ENCODE measurements at regions not wholly inside any gene's neighbourhood (a gene's known extent, or its start where the extent isn't known, plus 50 kb on each side); places are given as distances from the start of the nearest gene placed in this dataset.
"Not testable (repeated sequence)": the region's sequence is repeated elsewhere in the genome, so short reads cannot be mapped to it uniquely, and the experiment has no call there.

DNA sequence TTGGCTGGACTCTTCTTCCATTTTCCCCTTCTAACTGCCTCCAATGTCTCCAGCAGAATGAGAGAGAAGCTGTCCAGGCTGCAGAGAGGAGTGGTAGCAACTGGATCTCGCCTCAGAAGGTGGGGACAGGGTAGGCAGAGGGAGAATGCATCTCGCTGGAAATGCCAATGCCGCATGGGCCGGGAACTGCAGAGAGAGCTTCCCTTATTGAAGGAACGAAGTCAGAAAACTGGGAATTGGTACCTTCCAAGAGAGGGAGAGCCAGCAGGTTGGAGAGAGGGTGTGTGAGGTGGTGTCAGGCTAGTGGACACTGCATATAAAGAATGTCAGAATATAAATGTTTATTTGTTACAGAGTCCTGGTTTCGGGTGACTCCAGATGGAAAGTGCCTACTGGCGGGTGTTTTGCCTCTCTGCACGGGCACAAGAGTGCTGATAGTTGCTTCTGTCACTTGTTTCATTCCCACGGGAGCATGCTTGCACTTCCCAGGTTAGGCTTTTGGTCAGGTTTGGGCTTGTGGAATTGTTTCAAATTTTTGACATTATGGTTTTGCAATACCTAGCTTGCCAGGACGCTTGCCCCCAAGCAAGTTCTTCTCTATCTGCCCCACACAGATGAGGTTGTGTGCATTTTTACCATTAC is 156.8 kb upstream of the STS start:
- no peak for TF ChIP-seq CTCF (IDR thresholded peaks at IDR 0.05; ENCODE audit: low read depth, low read length, missing control alignments)
- no peak for DNase-seq (ENCODE audit: low read depth)
- no peak overlapping the region for H3K4me3 ChIP-seq (ENCODE audit: low read depth, low read length)

DNA sequence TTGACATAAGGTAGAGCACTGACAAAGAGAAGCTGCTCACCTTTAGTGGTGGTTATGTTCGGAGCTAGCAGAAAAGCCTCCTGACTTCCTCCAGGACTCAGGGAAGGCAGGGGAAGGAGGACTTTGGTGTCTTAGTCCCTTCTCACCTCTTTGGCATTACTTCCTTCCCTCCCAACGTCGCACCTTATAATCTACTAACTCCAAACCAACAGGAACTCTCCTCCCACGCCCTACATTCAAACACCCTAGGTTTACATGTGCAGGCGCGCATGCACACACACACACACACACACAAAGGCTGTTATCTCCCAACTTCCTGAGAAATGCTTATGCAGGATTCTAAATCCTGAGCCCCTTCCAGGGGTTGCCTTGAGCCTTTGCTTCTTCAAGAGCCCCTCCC is 157.7 kb upstream of the STS start:
- DNase-seq (ENCODE audit: low read depth): no peak
- TF ChIP-seq CTCF (IDR thresholded peaks at IDR 0.05; ENCODE audit: low read depth, low read length, missing control alignments): no peak
- no peak overlapping the region for H3K4me3 ChIP-seq (ENCODE audit: low read depth, low read length)

DNA sequence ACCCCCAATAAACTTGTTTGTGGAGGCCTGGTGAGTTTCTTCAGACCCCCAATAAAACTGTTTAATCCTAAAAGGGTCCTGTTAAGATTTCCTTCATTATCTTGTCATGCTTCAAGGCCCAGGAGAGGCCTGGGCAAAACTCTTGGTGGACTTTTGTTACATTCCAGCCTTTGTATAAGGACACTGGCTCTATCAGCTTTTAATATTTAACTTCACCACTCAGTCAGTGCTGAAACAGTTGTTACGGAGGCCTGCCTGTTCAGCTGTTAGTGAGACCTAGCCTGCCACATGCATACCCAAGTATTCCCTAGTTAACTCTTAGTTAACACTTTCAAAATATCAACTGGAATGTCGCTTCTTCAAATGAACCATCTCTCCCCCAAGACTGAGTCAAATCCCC is 158.8 kb upstream of the STS start:
- H3K4me3 ChIP-seq (ENCODE audit: low read depth, low read length); DNase-seq (ENCODE audit: low read depth): not testable (repeated sequence)

- TF ChIP-seq CTCF (IDR thresholded peaks at IDR 0.05; ENCODE audit: low read depth, low read length, missing control alignments): no peak
- H3K4me3 ChIP-seq (ENCODE audit: low read depth, low read length): no peak overlapping the region
- DNase-seq (ENCODE audit: low read depth): no peak
Observed at GRCh38 chrX:6986915-6987314, 160.6 kb upstream of the STS start.

DNA sequence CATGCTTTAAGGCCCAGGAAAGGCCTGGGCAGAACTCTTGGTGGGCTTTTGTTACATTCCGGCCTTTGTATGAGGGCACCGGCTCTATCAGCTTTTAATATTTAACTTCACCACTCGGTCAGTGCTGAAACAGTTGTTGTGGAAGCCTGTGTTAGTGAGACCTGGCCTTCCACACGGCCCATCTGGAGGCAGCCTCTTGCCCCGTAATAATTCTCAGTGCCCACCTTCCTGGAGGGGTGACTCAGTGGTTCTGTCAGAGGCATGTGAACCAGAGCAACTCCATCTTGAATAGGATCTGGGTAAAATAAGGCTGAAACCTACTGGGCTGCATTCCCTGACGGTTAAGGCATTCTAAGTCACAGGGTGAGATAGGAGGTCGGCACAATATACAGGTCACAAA is 162.0 kb upstream of the STS start:
- TF ChIP-seq CTCF (IDR thresholded peaks at IDR 0.05; ENCODE audit: low read depth, low read length, missing control alignments): no peak
- no peak overlapping the region for H3K4me3 ChIP-seq (ENCODE audit: low read depth, low read length)
- DNase-seq (ENCODE audit: low read depth): no peak

DNA sequence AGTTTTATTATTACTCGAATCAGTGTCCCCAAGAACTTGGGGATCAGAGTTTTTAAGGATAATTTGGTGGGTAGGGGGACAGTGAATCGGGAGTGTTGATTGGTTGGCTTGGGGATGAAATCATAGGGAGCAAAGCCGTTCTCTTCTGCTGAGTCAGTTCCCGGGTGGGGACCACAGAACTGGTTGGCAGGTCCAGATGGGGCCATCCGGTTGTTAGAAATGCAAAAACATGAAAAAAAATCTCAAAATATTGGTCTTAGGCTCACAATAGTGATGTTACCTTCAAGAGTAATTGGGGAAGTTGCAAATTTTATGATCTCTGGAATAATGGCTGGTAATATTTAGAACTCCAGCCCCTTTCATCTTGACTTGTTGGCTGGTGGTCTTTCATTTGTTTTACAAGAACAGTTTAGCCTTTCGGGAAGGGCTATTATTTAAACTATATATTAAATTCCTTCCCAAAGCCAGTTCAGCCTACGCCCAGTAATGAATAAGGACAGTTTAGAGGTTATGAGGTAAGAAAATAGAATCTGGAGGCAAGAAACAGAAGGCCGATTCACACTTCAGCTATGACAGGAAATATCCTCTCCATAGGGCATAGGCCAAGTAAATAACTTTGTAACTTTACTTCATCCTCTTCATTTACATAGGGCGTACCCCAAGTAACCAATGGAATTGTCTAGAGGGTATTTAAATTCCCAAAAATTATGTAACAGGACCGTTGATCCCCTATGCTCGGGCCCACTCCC is 164.1 kb upstream of the STS start:
- H3K4me3 ChIP-seq (ENCODE audit: low read depth, low read length): no peak overlapping the region
- DNase-seq (ENCODE audit: low read depth): no peak
- no peak for TF ChIP-seq CTCF (IDR thresholded peaks at IDR 0.05; ENCODE audit: low read depth, low read length, missing control alignments)

GRCh38 chrX:6981718-6982406 is 165.7 kb upstream of the STS start:
- DNase-seq (ENCODE audit: low read depth): no peak
- H3K4me3 ChIP-seq (ENCODE audit: low read depth, low read length): no peak overlapping the region
- TF ChIP-seq CTCF (IDR thresholded peaks at IDR 0.05; ENCODE audit: low read depth, low read length, missing control alignments): no peak

Measured in GM12864 (cell line).